ENCODE measurements at regions not wholly inside any gene's neighbourhood (a gene's known extent, or its start where the extent isn't known, plus 50 kb on each side); places are given as distances from the start of the nearest gene placed in this dataset.

DNA sequence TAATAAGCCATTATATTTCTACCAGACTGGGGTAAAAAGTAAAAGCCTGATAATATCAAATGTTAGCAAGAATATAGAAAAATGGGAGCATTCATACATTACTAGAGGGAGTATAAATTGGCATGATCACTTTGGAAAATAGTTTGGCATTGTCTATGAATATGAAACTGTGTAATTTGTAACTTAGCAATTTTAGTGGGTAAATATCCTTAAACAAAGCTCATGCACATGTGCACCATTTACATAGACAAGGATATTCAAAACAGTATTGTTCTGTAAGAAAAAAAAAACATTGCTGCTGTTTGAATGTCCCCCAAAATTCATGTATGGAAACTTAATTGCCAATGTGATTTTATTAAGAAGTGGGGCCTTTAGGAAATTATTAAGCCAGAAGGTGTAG lies 166.4 kb upstream of the SLC27A6 start:
- H3K4me3 ChIP-seq (replicated peaks; ENCODE audit: low read depth, low read length): no peak overlapping the region
- TF ChIP-seq, protein P1, sequence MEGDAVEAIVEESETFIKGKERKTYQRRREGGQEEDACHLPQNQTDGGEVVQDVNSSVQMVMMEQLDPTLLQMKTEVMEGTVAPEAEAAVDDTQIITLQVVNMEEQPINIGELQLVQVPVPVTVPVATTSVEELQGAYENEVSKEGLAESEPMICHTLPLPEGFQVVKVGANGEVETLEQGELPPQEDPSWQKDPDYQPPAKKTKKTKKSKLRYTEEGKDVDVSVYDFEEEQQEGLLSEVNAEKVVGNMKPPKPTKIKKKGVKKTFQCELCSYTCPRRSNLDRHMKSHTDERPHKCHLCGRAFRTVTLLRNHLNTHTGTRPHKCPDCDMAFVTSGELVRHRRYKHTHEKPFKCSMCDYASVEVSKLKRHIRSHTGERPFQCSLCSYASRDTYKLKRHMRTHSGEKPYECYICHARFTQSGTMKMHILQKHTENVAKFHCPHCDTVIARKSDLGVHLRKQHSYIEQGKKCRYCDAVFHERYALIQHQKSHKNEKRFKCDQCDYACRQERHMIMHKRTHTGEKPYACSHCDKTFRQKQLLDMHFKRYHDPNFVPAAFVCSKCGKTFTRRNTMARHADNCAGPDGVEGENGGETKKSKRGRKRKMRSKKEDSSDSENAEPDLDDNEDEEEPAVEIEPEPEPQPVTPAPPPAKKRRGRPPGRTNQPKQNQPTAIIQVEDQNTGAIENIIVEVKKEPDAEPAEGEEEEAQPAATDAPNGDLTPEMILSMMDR (IDR thresholded peaks at IDR 0.05; ENCODE audit: low read length, missing control alignments): no peak
- no peak for DNase-seq (ENCODE audit: low read depth)

- DNase-seq (ENCODE audit: low read depth): no peak
- H3K4me3 ChIP-seq (replicated peaks; ENCODE audit: low read depth, low read length): no peak overlapping the region
- TF ChIP-seq, protein P1 (IDR thresholded peaks at IDR 0.05; ENCODE audit: low read length, missing control alignments): no peak
Measured at GRCh38 chr5:128799945-128800344, 165.3 kb upstream of the SLC27A6 start.

DNA sequence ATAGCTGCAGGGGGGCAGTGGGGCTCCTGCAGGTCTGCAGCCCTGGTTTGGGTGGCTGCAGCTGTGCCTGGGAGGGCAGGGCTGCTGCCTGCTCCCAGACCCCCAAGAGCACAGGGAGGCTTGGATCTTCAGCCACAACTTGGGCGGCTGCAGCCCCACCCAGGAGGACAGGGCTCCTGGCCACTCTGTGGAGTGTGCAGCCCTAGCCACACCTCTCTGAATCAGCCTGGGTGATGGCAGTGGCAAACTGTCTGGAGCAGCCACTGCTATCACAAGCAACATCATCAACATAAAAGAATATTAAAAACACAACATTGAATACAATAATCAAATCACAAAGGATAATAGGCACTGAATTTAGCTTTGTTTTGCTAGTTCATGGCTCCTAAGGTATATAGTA lies 164.9 kb upstream of the SLC27A6 start:
- no peak for DNase-seq (ENCODE audit: low read depth)
- H3K4me3 ChIP-seq (replicated peaks; ENCODE audit: low read depth, low read length): no peak overlapping the region
- TF ChIP-seq, protein P1 (IDR thresholded peaks at IDR 0.05; ENCODE audit: low read length, missing control alignments): no peak

- TF ChIP-seq, protein P1 (IDR thresholded peaks at IDR 0.05; ENCODE audit: low read length, missing control alignments): no peak
- no peak for DNase-seq (ENCODE audit: low read depth)
- no peak overlapping the region for H3K4me3 ChIP-seq (replicated peaks; ENCODE audit: low read depth, low read length)
Measured at GRCh38 chr5:128813317-128814070, 151.8 kb upstream of the SLC27A6 start.

- H3K4me3 ChIP-seq (replicated peaks; ENCODE audit: low read depth, low read length): no peak overlapping the region
- no peak for DNase-seq (ENCODE audit: low read depth)
- TF ChIP-seq, protein P1 (IDR thresholded peaks at IDR 0.05; ENCODE audit: low read length, missing control alignments): no peak
Measured at GRCh38 chr5:128815201-128815600, 150.1 kb upstream of the SLC27A6 start.

GRCh38 chr5:128825826-128826225 lies 139.5 kb upstream of the SLC27A6 start:
- H3K4me3 ChIP-seq (replicated peaks; ENCODE audit: low read depth, low read length): no peak overlapping the region
- peak; percentile 83 for DNase-seq (ENCODE audit: low read depth)

More at GRCh38 chr5:128825826-128826225, 139.5 kb upstream of the SLC27A6 start:
- TF ChIP-seq, protein P1 (IDR thresholded peaks at IDR 0.05; ENCODE audit: low read length, missing control alignments): no peak
